ENCODE measurements at regions not wholly inside any gene's neighbourhood (a gene's known extent, or its start where the extent isn't known, plus 50 kb on each side); places are given as distances from the start of the nearest gene placed in this dataset.
"Not testable (repeated sequence)": the region's sequence is repeated elsewhere in the genome, so short reads cannot be mapped to it uniquely, and the experiment has no call there.

GRCh38 chr12:59282999-59283398 is 312.8 kb upstream of the SLC16A7 start:
- DNase-seq: no peak
- Histone ChIP-seq H3K4me3 (no peak overlapping the region), H3K4me1 (ENCODE audit: insufficient read depth) (no peaks in the 10 kb centered on the region), H3K9me3 (no peaks in the 10 kb centered on the region), H3K27me3 (no peaks in the 10 kb centered on the region), H3K36me3 (no peaks in the 10 kb centered on the region), H3K27ac (no peak overlapping the region)
- 76 to 82% (median 80%) methylated on average over 2 of the region's 2 CpGs for WGBS, 3 donors
- TF ChIP-seq EP300 (IDR thresholded peaks at IDR 0.05) (no peak), POLR2A (IDR thresholded peaks at IDR 0.05) (no peak), CTCF (IDR thresholded peaks at IDR 0.05) (no peak)
- intact Hi-C loops (cut with DNase I): no loop called here

- 74 to 96% (median 85%) methylated on average over 1 of the region's 1 CpG for WGBS, 3 donors
- H3K36me3 ChIP-seq; H3K9me3 ChIP-seq; DNase-seq; H3K4me3 ChIP-seq; H3K4me1 ChIP-seq (ENCODE audit: insufficient read depth); H3K27me3 ChIP-seq; H3K27ac ChIP-seq; intact Hi-C loops (cut with DNase I): not testable (repeated sequence)
Observed at GRCh38 chr12:59273561-59273960, 322.3 kb upstream of the SLC16A7 start.

- Histone ChIP-seq H3K36me3 (no peaks in the 10 kb centered on the region), H3K4me1 (ENCODE audit: insufficient read depth) (no peaks in the 10 kb centered on the region), H3K9me3 (no peaks in the 10 kb centered on the region), H3K27ac (no peak overlapping the region), H3K4me3 (no peak overlapping the region), H3K27me3 (no peaks in the 10 kb centered on the region)
- TF ChIP-seq EP300 (IDR thresholded peaks at IDR 0.05): no peak
- no peak for TF ChIP-seq CTCF (IDR thresholded peaks at IDR 0.05)
- no peak for TF ChIP-seq POLR2A (IDR thresholded peaks at IDR 0.05)
- intact Hi-C loops (cut with DNase I): no loop called here
- DNase-seq: no peak
- WGBS, 3 donors: 74 to 82% (median 80%) methylated on average over 2 of the region's 2 CpGs
Observed at GRCh38 chr12:59268295-59268809, 327.5 kb upstream of the SLC16A7 start.

GRCh38 chr12:59260202-59260601 is 335.6 kb upstream of the SLC16A7 start:
- H3K27ac ChIP-seq: no peak overlapping the region
- no peaks in the 10 kb centered on the region for H3K27me3 ChIP-seq
- 61 to 79% (median 79%) methylated on average over 2 of the region's 2 CpGs for WGBS, 3 donors
- no peaks in the 10 kb centered on the region for H3K36me3 ChIP-seq
- TF ChIP-seq CTCF (IDR thresholded peaks at IDR 0.05) (no peak), POLR2A (IDR thresholded peaks at IDR 0.05) (no peak), EP300 (IDR thresholded peaks at IDR 0.05) (no peak)
- no peaks in the 10 kb centered on the region for H3K9me3 ChIP-seq
- no peaks in the 10 kb centered on the region for H3K4me1 ChIP-seq (ENCODE audit: insufficient read depth)
- no peak overlapping the region for H3K4me3 ChIP-seq
- intact Hi-C loops (cut with DNase I): no loop called here
- DNase-seq: no peak

GRCh38 chr12:59252731-59253130 is 332.4 kb upstream of the LRIG3 start:
- intact Hi-C loops (cut with DNase I): no loop called here

GRCh38 chr12:59250766-59251165 is 330.5 kb upstream of the LRIG3 start:
- H3K27ac ChIP-seq: no peak overlapping the region
- peaks cover 0 to 4% of the 10 kb centered on the region in 2 donors for H3K9me3 ChIP-seq
- intact Hi-C loops (cut with DNase I): no loop called here
- no peak for TF ChIP-seq POLR2A (IDR thresholded peaks at IDR 0.05)
- TF ChIP-seq CTCF (IDR thresholded peaks at IDR 0.05): no peak
- no peak for TF ChIP-seq EP300 (IDR thresholded peaks at IDR 0.05)
- no peak for DNase-seq
- H3K27me3 ChIP-seq: no peaks in the 10 kb centered on the region
- H3K36me3 ChIP-seq: no peaks in the 10 kb centered on the region
- H3K4me3 ChIP-seq: no peak overlapping the region
- H3K4me1 ChIP-seq (ENCODE audit: insufficient read depth): no peaks in the 10 kb centered on the region

More at GRCh38 chr12:59252731-59253130, 332.4 kb upstream of the LRIG3 start:
- H3K27me3 ChIP-seq: no peaks in the 10 kb centered on the region
- H3K4me3 ChIP-seq: no peak overlapping the region
- H3K27ac ChIP-seq: no peak overlapping the region
- no peaks in the 10 kb centered on the region for H3K36me3 ChIP-seq
- H3K9me3 ChIP-seq: peaks cover 0 to 4% of the 10 kb centered on the region in 2 donors
- DNase-seq: no peak
- TF ChIP-seq POLR2A (IDR thresholded peaks at IDR 0.05): no peak
- no peaks in the 10 kb centered on the region for H3K4me1 ChIP-seq (ENCODE audit: insufficient read depth)

Measured in ovary (tissue), 7 donors.